GM18867 (cell line): ENCODE measurements at regions not wholly inside any gene's neighbourhood (a gene's known extent, or its start where the extent isn't known, plus 50 kb on each side); places are given as distances from the start of the nearest gene placed in this dataset.
"Not testable (repeated sequence)": the region's sequence is repeated elsewhere in the genome, so short reads cannot be mapped to it uniquely, and the experiment has no call there.

ENCODE experiments used
- ATAC-seq: cut with Tn5 transposase; IDR thresholded peaks from one replicate; pipeline ENCODE4 v1.9.1; 2021; ENCODE audit warnings: mild to moderate bottlenecking, moderate library complexity; ENCODE audit not compliant: unreplicated experiment

GRCh38 chr11:23318670-23319069, 458.4 kb upstream of the CCDC179 start:
- ATAC-seq = no peak

DNA sequence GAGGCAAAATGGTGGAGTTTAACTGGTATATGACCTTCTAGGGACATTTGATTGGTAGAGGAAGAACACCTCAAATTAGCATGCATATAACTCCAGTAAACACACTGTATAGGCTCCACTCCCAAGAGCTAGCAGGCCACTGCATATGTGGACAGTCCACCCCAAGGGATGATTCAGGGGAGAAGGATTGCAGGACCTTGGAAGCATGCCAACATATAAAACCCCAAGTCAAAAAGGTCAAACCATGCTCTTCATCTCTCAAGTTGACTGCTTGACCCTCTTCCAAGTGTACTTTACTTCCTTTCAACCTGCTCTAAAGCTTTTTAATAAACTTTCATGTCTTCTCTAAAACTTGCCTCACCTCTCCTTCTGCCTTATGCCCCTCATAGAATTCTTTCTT, 459.9 kb upstream of the CCDC179 start:
- ATAC-seq = no peak

- ATAC-seq = not testable (repeated sequence)
Measured at GRCh38 chr11:23335586-23335985, 475.3 kb upstream of the CCDC179 start.

GRCh38 chr11:23336961-23337360, 476.7 kb upstream of the CCDC179 start:
- ATAC-seq = no peak

DNA sequence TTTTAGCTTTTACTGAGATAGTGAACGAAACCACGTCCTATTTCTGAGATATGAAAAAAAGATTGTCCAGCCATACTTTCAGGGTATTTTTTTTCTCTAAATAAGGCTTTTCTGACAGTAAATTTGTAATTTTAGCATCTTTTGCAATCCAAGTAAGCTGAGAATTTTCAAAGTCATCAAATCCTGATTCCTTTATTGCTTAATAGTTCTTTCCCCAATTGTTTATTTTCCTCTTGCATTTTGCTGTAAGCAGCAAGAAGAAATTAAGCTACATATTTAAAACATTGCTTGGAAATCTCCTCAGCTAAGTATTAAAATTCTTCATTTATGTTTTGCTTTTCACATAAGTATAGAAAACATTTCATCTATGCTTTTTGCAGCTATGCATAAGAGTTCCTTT, 493.3 kb upstream of the CCDC179 start:
- no peak for ATAC-seq

GRCh38 chr11:23359297-23359696, 499.0 kb upstream of the CCDC179 start:
- no peak for ATAC-seq

GRCh38 chr11:23364076-23364475, 503.8 kb upstream of the CCDC179 start:
- ATAC-seq = no peak

- ATAC-seq = no peak
Measured at GRCh38 chr11:23370580-23371275, 510.5 kb upstream of the CCDC179 start.

DNA sequence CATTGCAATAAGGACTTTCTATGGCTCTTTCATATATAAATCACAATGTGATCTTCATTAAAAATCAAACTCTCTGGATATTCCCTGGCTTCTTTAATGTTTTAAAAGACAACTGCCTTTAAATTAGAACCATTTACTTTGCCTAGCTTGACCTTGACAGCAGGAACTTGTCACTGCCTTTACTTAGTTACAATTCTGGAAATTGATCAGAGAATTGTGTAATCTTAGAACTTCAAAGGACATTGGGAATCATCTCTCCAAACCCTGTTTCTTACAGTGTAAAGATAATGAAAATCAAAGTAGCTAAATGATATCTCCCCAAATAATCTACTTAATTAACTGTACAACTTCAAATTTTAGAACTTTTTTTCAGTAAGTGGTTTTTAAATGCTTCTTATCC, 517.6 kb upstream of the CCDC179 start:
- no peak for ATAC-seq

GRCh38 chr11:23391031-23391430, 530.8 kb upstream of the CCDC179 start:
- no peak for ATAC-seq

GRCh38 chr11:23398052-23398451, 537.8 kb upstream of the CCDC179 start:
- no peak for ATAC-seq

DNA sequence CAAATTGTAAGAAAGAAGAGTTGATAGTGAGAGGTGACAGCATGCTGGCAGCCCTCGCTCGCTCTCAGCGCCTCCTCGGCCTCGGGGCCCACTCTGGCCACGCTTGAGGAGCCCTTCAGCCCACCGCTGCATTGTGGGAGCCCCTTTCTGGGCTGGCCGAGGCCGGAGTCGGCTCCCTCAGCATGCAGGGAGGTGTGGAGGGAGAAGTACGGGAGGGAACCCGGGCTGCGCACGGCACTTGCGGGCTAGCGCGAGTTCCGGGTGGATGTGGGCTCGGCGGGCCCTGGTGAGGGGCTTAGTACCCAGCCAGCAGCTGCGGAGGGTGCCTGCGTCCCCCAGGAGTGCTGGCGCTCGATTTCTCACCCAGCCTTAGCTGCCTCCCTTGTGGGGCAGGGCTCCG, 539.7 kb upstream of the CCDC179 start:
- ATAC-seq = no peak

- ATAC-seq = no peak
Measured at GRCh38 chr11:23403210-23404185, 543.2 kb upstream of the CCDC179 start.

DNA sequence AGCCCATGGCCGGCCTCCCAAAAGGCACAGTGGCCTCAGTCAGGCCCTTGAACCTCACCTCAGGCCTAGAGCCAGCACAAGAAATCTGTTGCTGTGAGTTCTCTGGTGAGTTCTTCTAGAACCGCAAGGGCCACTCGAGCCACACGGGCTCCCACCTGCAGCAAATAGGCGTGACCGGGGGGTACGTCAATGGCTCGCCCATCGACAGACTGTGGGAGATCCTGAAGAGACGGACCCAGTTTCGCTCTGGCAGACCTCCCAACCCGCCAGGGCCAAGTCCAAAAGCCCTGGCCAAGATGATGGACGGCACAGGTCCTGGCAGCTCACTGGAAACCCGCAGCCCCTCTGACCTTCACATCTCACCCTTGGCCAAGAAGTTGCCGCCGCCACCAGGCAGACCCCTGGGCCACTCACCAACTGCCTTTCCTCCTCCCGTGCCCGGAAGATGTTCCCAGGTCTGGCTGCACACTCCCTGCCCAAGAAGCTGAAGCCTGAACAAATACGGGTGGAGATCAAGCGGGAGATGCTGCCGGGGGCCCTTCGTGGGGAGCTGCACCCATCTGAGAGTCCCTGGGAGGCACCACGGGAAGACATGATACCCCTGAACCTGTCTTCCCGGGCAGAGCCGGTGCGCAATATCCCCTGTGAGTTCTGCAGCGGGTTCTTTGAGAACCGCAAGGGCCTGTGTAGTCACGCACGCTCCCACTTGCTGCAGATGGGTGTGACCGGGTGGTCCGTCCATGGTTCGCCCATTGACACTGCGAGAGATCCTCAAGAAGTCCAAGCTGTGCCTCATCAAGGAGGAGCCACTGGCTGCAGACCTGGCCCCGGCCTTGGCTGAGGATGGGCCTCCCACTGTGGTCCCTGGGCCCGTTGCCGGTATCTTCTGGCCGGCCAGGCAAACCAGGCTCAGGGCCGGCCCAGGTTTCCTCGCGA, 544.2 kb upstream of the CCDC179 start:
- no peak for ATAC-seq

- ATAC-seq = no peak
Measured at GRCh38 chr11:23405350-23405937, 545.2 kb upstream of the CCDC179 start.

DNA sequence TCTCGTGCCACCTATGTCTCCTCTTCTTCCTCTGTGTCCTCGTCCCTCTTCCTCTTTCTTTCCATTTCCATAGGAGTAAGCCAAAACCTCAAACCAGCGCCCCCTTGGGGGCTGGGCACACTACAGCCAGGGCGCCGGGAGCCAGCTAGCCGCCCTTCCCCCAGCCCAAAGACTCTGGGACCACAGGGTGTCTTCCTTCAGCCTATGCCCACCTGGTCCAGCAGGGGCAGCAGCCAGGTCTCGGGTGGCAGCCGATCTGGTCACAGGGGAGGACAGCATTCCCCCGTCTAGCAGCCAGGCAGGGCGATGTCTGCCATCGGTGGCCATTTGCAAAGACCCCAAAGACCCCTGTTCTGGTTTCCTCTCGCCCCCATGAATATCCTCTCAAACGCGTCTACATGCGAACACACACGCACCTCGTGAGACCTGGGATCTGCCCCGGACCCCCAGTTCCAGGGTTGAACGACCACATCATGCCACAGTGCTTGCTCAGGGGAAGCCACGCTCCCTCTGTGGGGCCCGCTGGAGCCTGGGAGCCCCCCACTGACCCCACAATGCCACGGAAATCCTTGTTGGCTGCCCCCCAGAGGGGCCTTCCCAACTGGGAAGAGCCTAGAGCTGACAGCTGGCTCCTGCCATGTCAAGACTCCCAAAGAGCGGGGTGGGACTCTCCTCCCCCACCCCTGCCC, 546.0 kb upstream of the CCDC179 start:
- no peak for ATAC-seq

- ATAC-seq = no peak
Measured at GRCh38 chr11:23413057-23413456, 552.8 kb upstream of the CCDC179 start.

- ATAC-seq = no peak
Measured at GRCh38 chr11:23423104-23423503, 562.8 kb upstream of the CCDC179 start.

GRCh38 chr11:23423656-23424055, 563.4 kb upstream of the CCDC179 start:
- ATAC-seq = no peak

- ATAC-seq = no peak
Measured at GRCh38 chr11:23425381-23425780, 565.1 kb upstream of the CCDC179 start.
